ENCODE measurements at regions not wholly inside any gene's neighbourhood (a gene's known extent, or its start where the extent isn't known, plus 50 kb on each side); places are given as distances from the start of the nearest gene placed in this dataset.
"Not testable (repeated sequence)": the region's sequence is repeated elsewhere in the genome, so short reads cannot be mapped to it uniquely, and the experiment has no call there.

- no peaks in the 10 kb centered on the region; the same call in 1 of the 2 replicates for H3K27me3 ChIP-seq
- no peak overlapping the region for H3K4me3 ChIP-seq
- H3K9me3 ChIP-seq: no peaks in the 10 kb centered on the region
- H3K36me3 ChIP-seq: no peaks in the 10 kb centered on the region
- no peak for DNase-seq
These were observed 1208.3 kb downstream of the GATA3 start for GRCh38 chr10:9262770-9263169.

- no peaks in the 10 kb centered on the region; the same call in 1 of the 2 replicates for H3K27me3 ChIP-seq
- H3K36me3 ChIP-seq: no peaks in the 10 kb centered on the region
- no peak overlapping the region for H3K4me3 ChIP-seq
- H3K9me3 ChIP-seq: no peaks in the 10 kb centered on the region
- peak; percentile 60 for DNase-seq
These were observed 1213.7 kb downstream of the GATA3 start for GRCh38 chr10:9268176-9268575.

DNA sequence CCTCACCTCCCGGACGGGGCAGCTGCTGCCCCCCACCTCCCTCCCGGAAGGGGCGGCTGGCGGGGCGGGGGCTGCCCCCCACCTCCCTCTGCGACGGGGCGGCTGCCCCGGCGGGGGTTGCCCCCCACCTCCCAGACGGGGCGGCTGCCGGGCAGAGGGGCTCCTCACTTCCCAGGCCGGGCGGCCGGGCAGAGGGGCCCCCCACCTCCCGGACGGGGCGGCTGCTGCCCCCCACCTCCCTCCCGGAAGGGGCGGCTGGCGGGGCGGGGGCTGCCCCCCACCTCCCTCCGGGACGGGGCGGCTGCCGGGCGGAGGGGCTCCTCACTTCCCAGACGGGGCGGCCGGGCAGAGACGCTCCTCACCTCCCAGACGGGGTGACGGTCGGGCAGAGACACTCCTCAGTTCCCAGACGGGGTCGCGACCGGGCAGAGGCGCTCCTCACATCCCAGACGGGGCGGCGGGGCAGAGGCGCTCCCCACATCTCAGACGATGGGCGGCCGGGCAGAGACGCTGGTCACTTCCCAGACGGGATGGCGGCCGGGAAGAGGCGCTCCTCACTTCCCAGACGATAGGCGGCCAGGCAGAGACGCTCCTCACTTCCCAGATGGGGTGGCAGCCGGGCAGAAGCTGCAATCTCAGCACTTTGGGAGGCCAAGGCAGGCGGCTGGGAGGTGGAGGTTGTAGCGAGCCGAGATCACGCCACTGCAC, 1218.8 kb downstream of the GATA3 start:
- not testable (repeated sequence) for H3K9me3 ChIP-seq, H3K36me3 ChIP-seq, DNase-seq, H3K27me3 ChIP-seq, H3K4me3 ChIP-seq

DNA sequence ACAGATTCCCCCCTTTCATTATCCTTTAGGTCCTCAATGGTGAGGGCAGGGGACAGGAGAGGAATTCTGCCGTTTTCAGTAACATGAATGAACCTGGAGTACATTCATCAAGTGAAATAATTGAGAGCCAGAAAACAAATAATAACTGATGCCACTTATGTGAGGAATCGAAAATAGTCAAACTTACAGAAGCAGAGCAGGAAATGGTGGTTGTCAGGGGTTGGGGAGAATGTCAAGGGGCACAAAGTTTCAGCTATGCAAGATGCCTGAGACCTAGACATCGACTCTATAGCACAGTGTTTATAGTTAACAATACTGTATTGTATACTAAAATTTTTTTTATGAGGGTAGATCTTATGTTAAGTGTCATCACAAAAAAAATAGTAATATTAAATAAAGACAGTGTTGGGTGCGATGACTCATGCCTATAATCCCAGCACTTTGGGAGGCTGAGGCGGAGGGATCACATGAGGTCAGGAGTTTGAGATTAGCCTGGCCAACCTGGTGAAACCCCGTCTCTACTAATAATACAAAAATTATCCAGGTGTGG, 1219.8 kb downstream of the GATA3 start:
- Histone ChIP-seq H3K36me3 (no peaks in the 10 kb centered on the region), H3K4me3 (no peak overlapping the region), H3K27me3 (no peaks in the 10 kb centered on the region), H3K9me3 (no peaks in the 10 kb centered on the region)
- peak; percentile 11 for DNase-seq

DNA sequence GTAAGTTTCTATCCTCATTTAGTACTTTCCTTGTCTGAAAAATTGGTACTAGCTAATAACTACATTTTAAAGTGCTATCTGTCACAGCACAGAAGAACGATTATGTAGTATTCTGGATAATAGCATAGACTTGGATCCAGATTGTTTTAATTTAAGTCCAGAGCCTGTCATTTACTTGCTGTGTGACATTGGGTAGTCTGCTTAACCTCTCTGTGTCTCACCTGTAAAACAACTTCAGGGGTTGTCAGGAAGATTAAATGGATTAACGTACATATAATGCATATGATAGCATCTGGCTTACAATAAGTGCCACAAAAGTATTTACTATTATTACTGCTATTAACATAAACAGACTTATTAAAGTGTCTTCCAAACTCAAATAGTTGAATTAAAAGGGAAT, 1221.4 kb downstream of the GATA3 start:
- no peaks in the 10 kb centered on the region for H3K36me3 ChIP-seq
- H3K27me3 ChIP-seq: no peaks in the 10 kb centered on the region
- 0 out of 2 replicates have a peak, but pooled peaks cover 2% of the 10 kb centered on the region for H3K9me3 ChIP-seq
- DNase-seq: no peak
- H3K4me3 ChIP-seq: no peak overlapping the region

DNA sequence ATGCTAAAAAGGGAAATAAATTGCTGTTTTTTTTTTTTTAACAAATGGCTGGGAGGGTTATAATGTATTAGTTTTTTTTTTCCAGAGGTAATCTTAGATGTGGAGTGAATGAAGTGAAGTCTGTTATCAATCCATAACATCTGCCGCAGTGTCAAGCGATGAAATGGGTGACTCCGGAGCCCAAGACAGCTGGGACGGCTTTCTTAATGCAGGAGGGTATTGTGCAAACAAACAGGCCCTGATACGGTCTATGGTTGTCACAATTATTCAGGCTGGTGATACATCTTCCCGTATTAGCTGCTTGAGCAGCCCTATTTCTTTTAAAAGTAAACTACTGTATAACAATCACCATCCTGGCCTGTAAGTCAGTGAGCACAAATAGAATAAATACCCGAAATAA, 1231.2 kb downstream of the GATA3 start:
- Histone ChIP-seq H3K36me3 (no peaks in the 10 kb centered on the region), H3K4me3 (no peak overlapping the region), H3K27me3 (no peaks in the 10 kb centered on the region), H3K9me3 (peaks cover under 1% of the 10 kb centered on the region; the same call in 1 of the 2 replicates)
- no peak for DNase-seq

DNA sequence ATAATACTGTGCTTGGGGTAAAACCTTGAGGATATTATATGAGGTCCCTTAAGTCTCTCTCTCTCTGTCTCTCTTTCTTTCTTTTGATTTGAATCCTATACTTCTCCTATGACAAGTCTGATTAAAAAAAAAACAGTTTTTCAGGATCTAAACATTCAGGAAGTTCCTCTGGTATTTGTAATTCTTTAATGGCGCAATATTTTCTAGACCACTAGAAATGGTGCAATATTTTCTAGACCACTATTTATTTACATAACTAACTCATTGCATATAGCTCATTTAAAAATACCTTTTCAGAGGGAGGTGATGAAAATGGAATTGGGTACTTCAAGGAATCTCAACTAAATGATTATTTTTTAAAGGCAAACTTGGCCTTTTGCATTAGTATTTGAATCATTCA, 1235.3 kb downstream of the GATA3 start:
- DNase-seq: no peak
- H3K27me3 ChIP-seq: no peaks in the 10 kb centered on the region
- no peaks in the 10 kb centered on the region; the same call in 1 of the 2 replicates for H3K9me3 ChIP-seq
- no peaks in the 10 kb centered on the region for H3K36me3 ChIP-seq
- H3K4me3 ChIP-seq: no peak overlapping the region

- DNase-seq: no peak
- H3K27me3 ChIP-seq: no peaks in the 10 kb centered on the region
- H3K9me3 ChIP-seq: no peaks in the 10 kb centered on the region; the same call in 1 of the 2 replicates
- H3K36me3 ChIP-seq: no peaks in the 10 kb centered on the region
- H3K4me3 ChIP-seq: no peak overlapping the region
These were observed 1236.6 kb downstream of the GATA3 start for GRCh38 chr10:9291081-9291480.

DNA sequence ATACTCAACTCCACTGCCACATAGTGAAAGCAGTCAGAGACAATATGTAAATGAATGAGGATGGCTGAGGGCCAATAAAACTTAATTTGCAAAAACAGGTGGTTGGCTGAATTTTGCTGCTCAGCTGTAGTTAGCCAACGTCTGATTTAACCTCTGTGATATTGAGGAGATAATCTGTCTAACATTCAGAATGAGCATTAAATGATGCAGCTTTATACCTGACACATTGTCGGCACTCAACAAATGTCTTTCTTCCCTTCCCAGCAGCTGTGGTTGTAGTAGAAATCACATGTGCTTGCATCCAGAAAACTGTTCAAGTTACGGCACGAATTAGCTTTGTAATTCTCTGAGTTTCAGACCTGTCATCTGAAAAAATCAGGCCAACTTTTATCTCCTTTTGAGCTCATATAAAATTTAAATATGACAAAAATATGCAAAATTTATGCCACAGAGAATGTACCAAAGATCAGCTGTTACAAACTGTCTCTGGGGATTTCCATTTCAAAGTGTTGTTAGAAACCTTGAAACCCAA, 1239.7 kb downstream of the GATA3 start:
- Histone ChIP-seq H3K4me3 (no peak overlapping the region), H3K36me3 (no peaks in the 10 kb centered on the region), H3K9me3 (no peaks in the 10 kb centered on the region), H3K27me3 (no peaks in the 10 kb centered on the region)
- no peak for DNase-seq

- Histone ChIP-seq H3K36me3 (no peaks in the 10 kb centered on the region), H3K4me3 (no peak overlapping the region), H3K9me3 (no peaks in the 10 kb centered on the region), H3K27me3 (no peaks in the 10 kb centered on the region)
- DNase-seq: no peak
These were observed 1240.4 kb downstream of the GATA3 start for GRCh38 chr10:9294865-9295264.

- H3K4me3 ChIP-seq: no peak overlapping the region
- H3K9me3 ChIP-seq: no peaks in the 10 kb centered on the region
- H3K27me3 ChIP-seq: no peaks in the 10 kb centered on the region
- DNase-seq: peak; percentile 34
- H3K36me3 ChIP-seq: no peaks in the 10 kb centered on the region
These were observed 1241.7 kb downstream of the GATA3 start for GRCh38 chr10:9296190-9296589.

- Histone ChIP-seq H3K9me3 (no peaks in the 10 kb centered on the region), H3K27me3 (no peaks in the 10 kb centered on the region), H3K4me3 (no peak overlapping the region), H3K36me3 (no peaks in the 10 kb centered on the region)
- DNase-seq: no peak
These were observed 1243.1 kb downstream of the GATA3 start for GRCh38 chr10:9297580-9297979.

DNA sequence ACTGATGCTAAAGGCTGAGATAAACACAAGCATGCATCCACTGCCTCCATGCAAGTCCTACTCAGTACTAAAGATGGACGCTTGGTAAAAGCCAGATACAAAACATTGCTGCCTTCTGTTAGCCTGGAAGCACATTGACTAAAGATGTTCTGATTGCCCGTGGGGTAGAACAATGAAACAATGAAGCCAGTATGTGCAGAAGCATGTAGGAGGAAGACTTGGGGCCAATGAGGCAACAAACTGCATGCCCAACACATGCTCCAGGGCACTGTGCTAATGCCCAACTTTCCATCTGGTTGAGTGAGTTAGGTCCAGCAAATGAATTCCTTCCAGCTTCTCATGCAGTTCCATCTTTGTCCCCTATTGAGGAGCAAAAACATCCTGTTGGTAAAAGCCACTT, 1245.5 kb downstream of the GATA3 start:
- Histone ChIP-seq H3K36me3 (no peaks in the 10 kb centered on the region), H3K27me3 (no peaks in the 10 kb centered on the region), H3K4me3 (no peak overlapping the region), H3K9me3 (no peaks in the 10 kb centered on the region)
- no peak for DNase-seq

DNA sequence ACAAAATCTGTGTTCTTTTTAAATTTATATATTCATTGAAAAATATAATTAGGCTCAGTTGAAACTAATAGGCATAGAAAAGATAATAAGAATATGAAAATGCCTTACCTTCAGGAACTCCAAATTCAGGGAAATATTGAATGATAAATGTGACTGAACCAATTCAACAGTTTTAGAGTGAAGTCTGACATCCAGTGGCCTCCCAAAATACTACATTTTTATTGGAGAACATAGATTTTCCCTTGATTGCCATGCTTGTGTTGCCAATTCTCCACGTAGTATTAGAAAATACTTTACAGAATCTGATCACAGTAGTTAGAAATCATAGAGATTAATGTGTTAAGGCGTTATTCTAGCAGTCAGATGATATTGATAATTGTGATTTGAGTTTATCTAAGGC, 1246.7 kb downstream of the GATA3 start:
- Histone ChIP-seq H3K36me3 (no peaks in the 10 kb centered on the region), H3K9me3 (no peaks in the 10 kb centered on the region), H3K4me3 (no peak overlapping the region), H3K27me3 (no peaks in the 10 kb centered on the region)
- no peak for DNase-seq

DNA sequence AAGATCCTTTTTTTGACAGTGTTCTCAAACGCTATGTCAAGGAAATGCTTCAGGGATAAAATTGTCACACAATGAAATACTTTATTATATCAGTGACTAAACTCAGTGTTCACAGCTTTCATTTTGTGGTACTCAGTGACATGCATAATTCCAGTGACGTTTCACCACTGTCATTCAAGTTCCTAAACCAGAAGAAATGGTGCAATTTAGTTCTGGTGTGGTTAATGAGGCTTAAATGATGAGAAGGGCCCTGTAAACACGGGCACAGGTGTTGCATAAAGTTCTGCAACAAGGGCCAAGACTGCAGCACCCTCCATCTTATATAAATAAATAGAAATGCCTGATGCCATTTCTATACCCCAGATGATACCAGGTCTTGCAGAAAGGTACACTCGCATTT, 1247.1 kb downstream of the GATA3 start:
- DNase-seq: no peak
- Histone ChIP-seq H3K9me3 (no peaks in the 10 kb centered on the region), H3K4me3 (no peak overlapping the region), H3K27me3 (no peaks in the 10 kb centered on the region), H3K36me3 (no peaks in the 10 kb centered on the region)

- DNase-seq: no peak
- Histone ChIP-seq H3K27me3 (no peaks in the 10 kb centered on the region), H3K9me3 (no peaks in the 10 kb centered on the region), H3K36me3 (no peaks in the 10 kb centered on the region), H3K4me3 (no peak overlapping the region)
These were observed 1247.8 kb downstream of the GATA3 start for GRCh38 chr10:9302140-9302746.

GRCh38 chr10:9305018-9305655, 1250.6 kb downstream of the GATA3 start:
- no peaks in the 10 kb centered on the region for H3K36me3 ChIP-seq
- no peaks in the 10 kb centered on the region for H3K9me3 ChIP-seq
- H3K4me3 ChIP-seq: no peak overlapping the region
- H3K27me3 ChIP-seq: no peaks in the 10 kb centered on the region
- no peak for DNase-seq
